SK-N-SH (cell line): ENCODE measurements at regions not wholly inside any gene's neighbourhood (a gene's known extent, or its start where the extent isn't known, plus 50 kb on each side); places are given as distances from the start of the nearest gene placed in this dataset.

Experiments used
- CTCF ChIA-PET: fragments of 300-600, 350-600 bp; formaldehyde crosslinking; extraction: SDS; loops from one replicate; lab custom pipeline; 2021; lab: Yijun Ruan, JAX
- POLR2A ChIA-PET: fragments of 350-600 bp; sonication (Branson Sonifier 250); formaldehyde crosslinking; extraction: SDS; loops from one replicate; lab custom pipeline; 2020; ENCODE audit warnings: antibody characterized with exemption, inconsistent platforms; lab: Yijun Ruan, JAX
- DNase-seq: peaks from one replicate; pipeline ENCODE4 v3.0.0; 2012
- H2AFZ ChIP-seq: fragments of 200-600 bp; sonication (generic); 2 replicates; pipeline ENCODE4 v1.8.1; 2016; ENCODE audit warnings: antibody characterized with exemption, mild to moderate bottlenecking, low read depth
- H3F3A ChIP-seq: fragments of 200-600 bp; sonication (generic); replicated peaks from 2 replicates; pipeline ENCODE3; 2016; ENCODE audit warnings: antibody characterized with exemption, mild to moderate bottlenecking; ENCODE audit not compliant: insufficient read depth
- H3K27ac ChIP-seq, 2 experiments: fragments of 200-500 bp in 1 of 2; fragments of 200-600 bp in 1 of 2; sonication (Bioruptor generic) in 1 of 2; sonication (generic), shearing (Covaris generic) in 1 of 2; 2 replicates each; pipeline versions ENCODE4 v1.5.1 to v1.6.1; 2014 to 2016; ENCODE audit warnings: low read depth in 2 of 2, inconsistent platforms in 1 of 2, low read length in 1 of 2, mild to moderate bottlenecking in 1 of 2, mixed read lengths in 1 of 2
- H3K27me3 ChIP-seq: fragments of 200-600 bp; sonication (generic), shearing (Covaris generic); 2 replicates; pipeline ENCODE4 v1.6.1; 2016; ENCODE audit warnings: mixed run types; ENCODE audit not compliant: insufficient read depth
- H3K36me3 ChIP-seq, 2 experiments: fragments of 200-500 bp in 1 of 2; fragments of 200-600 bp in 1 of 2; sonication (Bioruptor generic) in 1 of 2; sonication (generic) in 1 of 2; replicated peaks in 1 of 2; 2 replicates each; pipeline versions ENCODE3 to v1.5.1; 2014 to 2016; ENCODE audit warnings: low read length in 1 of 2, mild to moderate bottlenecking in 1 of 2; ENCODE audit not compliant: insufficient read depth in 2 of 2, control insufficient read depth in 1 of 2
- H3K4me1 ChIP-seq, 2 experiments: fragments of 200-500 bp in 1 of 2; fragments of 200-600 bp in 1 of 2; sonication (Bioruptor generic) in 1 of 2; sonication (generic), shearing (Covaris generic) in 1 of 2; 2 replicates each; pipeline versions ENCODE4 v1.5.1 to v1.6.1; 2014 to 2016; ENCODE audit warnings: low read depth in 1 of 2, low read length in 1 of 2, mixed run types in 1 of 2; ENCODE audit not compliant: insufficient read depth in 2 of 2, control insufficient read depth in 1 of 2
- H3K4me2 ChIP-seq: fragments of 200-600 bp; sonication (generic), shearing (Covaris generic); 2 replicates; pipeline ENCODE4 v1.6.1; 2017; ENCODE audit warnings: mixed run types
- H3K4me3 ChIP-seq, 2 experiments: fragments of 200-500 bp in 1 of 2; fragments of 200-600 bp in 1 of 2; sonication (Bioruptor generic) in 1 of 2; sonication (generic), shearing (Covaris generic) in 1 of 2; 2 replicates each; pipeline versions ENCODE4 v1.5.1 to v1.8.1; 2014 to 2016; ENCODE audit warnings: low read depth in 2 of 2, inconsistent platforms in 1 of 2, low read length in 1 of 2, mild to moderate bottlenecking in 1 of 2, mixed read lengths in 1 of 2, moderate library complexity in 1 of 2
- H3K79me2 ChIP-seq: fragments of 200-600 bp; sonication (generic); 2 replicates; pipeline ENCODE4 v1.8.1; 2017; ENCODE audit warnings: mild to moderate bottlenecking; ENCODE audit not compliant: insufficient read depth
- H3K9ac ChIP-seq: fragments of 200-600 bp; sonication (generic); 2 replicates; pipeline ENCODE4 v1.6.1; 2017; ENCODE audit warnings: mixed run types
- H3K9me2 ChIP-seq: fragments of 200-600 bp; sonication (generic); 2 replicates; pipeline ENCODE4 v1.6.1; 2017; ENCODE audit warnings: mixed run types
- H3K9me3 ChIP-seq: fragments of 200-600 bp; sonication (generic); 2 replicates; pipeline ENCODE4 v1.6.1; 2017; ENCODE audit warnings: mixed run types, mild to moderate bottlenecking, moderate library complexity
- H4K20me1 ChIP-seq: fragments of 200-600 bp; sonication (generic); 2 replicates; pipeline ENCODE4 v1.6.1; 2017; ENCODE audit warnings: mild to moderate bottlenecking, mixed run types; ENCODE audit not compliant: insufficient read depth
- CHD2 ChIP-seq: fragments of 150-350 bp; IDR thresholded peaks from 2 replicates; pipeline ENCODE4 v1.6.1; 2018; ENCODE audit warnings: low read length; ENCODE audit not compliant: partially characterized antibody
- CTCF ChIP-seq: fragments of 200-600 bp; sonication (generic); IDR thresholded peaks from 2 replicates; pipeline ENCODE4 v1.6.1; 2017; ENCODE audit warnings: antibody characterized with exemption, mild to moderate bottlenecking, moderate library complexity
- ELF1 ChIP-seq: IDR thresholded peaks from 2 replicates; pipeline ENCODE4 v1.4.0; 2012
- FOSL2 ChIP-seq: IDR thresholded peaks from 2 replicates; pipeline ENCODE4 v1.4.0; 2012; ENCODE audit warnings: low read depth, mild to moderate bottlenecking, moderate library complexity, borderline replicate concordance
- FOXM1 ChIP-seq: IDR thresholded peaks from 2 replicates; pipeline ENCODE4 v1.4.0; 2012; ENCODE audit warnings: low read depth, mild to moderate bottlenecking
- GABPA ChIP-seq: IDR thresholded peaks from 2 replicates; pipeline ENCODE4 v1.4.0; 2012; ENCODE audit warnings: low read depth, mild to moderate bottlenecking
- GATA2 ChIP-seq: sonication (generic); formaldehyde crosslinking; IDR thresholded peaks from 2 replicates; pipeline ENCODE4 v1.5.0; 2020; ENCODE audit warnings: mild to moderate bottlenecking, missing genetic modification reagents
- IRF3 ChIP-seq: fragments of 150-350 bp; IDR thresholded peaks from 2 replicates; pipeline ENCODE4 v1.6.1; 2016; ENCODE audit warnings: mild to moderate bottlenecking, low read depth, low read length
- NRF1 ChIP-seq: IDR thresholded peaks from 2 replicates; pipeline ENCODE4 v1.6.1; 2012; ENCODE audit warnings: low read depth, mild to moderate bottlenecking, low read length
- PBX3 ChIP-seq: IDR thresholded peaks from 2 replicates; pipeline ENCODE4; 2012
- POLR2AphosphoS5 ChIP-seq: IDR thresholded peaks from 2 replicates; pipeline ENCODE4 v1.6.1; 2012; ENCODE audit warnings: low read depth, low read length
- RAD21 ChIP-seq: IDR thresholded peaks from 2 replicates; pipeline ENCODE4 v1.6.1; 2012; ENCODE audit warnings: mild to moderate bottlenecking, low read length
- RCOR1 ChIP-seq: fragments of 150-350 bp; IDR thresholded peaks from 2 replicates; pipeline ENCODE4 v1.6.1; 2017; ENCODE audit warnings: antibody characterized with exemption, low read length
- RXRA ChIP-seq: IDR thresholded peaks from 2 replicates; pipeline ENCODE4 v1.4.0; 2012; ENCODE audit warnings: low read depth, mild to moderate bottlenecking, borderline replicate concordance
- SIN3A ChIP-seq: IDR thresholded peaks from 2 replicates; pipeline ENCODE4 v1.6.1; 2012; ENCODE audit warnings: low read depth, mild to moderate bottlenecking, low read length, moderate library complexity, borderline replicate concordance
- SMC3 ChIP-seq: IDR thresholded peaks from 2 replicates; pipeline ENCODE4 v1.6.1; 2012; ENCODE audit warnings: low read depth, low read length, improper control_type of control experiment
- TCF12 ChIP-seq: IDR thresholded peaks from 2 replicates; pipeline ENCODE4 v1.4.0; 2012
- USF1 ChIP-seq: IDR thresholded peaks from 2 replicates; pipeline ENCODE4 v1.4.0; 2012; ENCODE audit warnings: low read depth, borderline replicate concordance
- USF2 ChIP-seq: fragments of 150-350 bp; IDR thresholded peaks from 2 replicates; pipeline ENCODE4 v1.6.1; 2017; ENCODE audit warnings: antibody characterized with exemption, low read length, low read depth, borderline replicate concordance
- YY1 ChIP-seq: IDR thresholded peaks from 2 replicates; pipeline ENCODE4 v1.4.0; 2012; ENCODE audit warnings: low read depth, mild to moderate bottlenecking
- WGBS: methylation state at CpG from one replicate; pipeline ENCODE4 v1.1.6; 2017; ENCODE audit warnings: low lambda C conversion rate; 5-methylcytosine and 5-hydroxymethylcytosine counted together

GRCh38 chr2:37436323-37436722 lies 91.9 kb downstream of the QPCT start:
- 94% methylated on average over 2 of the region's 2 CpGs for WGBS
- H3K9me3 ChIP-seq, result no peaks in the 10 kb centered on the region
- no peak overlapping the region for H3K4me3 ChIP-seq
- H3K4me2 ChIP-seq, result no peak overlapping the region
- POLR2A ChIA-PET, result no interaction called here
- no peaks in the 10 kb centered on the region; a peak in 1 of 4 replicates for H3K4me1 ChIP-seq
- H3K27me3 ChIP-seq, result no peaks in the 10 kb centered on the region
- no peaks in the 10 kb centered on the region for H3K79me2 ChIP-seq
- no peak for DNase-seq
- CTCF ChIA-PET, result interaction anchor here (1.1 to 4.7 kb wide), 4 partner anchors 21 to 441 kb away, joined by 3 to 21 read pairs (median 4); no protein-coding TSS in a partner anchor
- no peak for TF ChIP-seq USF2
- TF ChIP-seq USF1, result no peak
- TF ChIP-seq GABPA, result no peak
- no peak for TF ChIP-seq POLR2AphosphoS5
- TF ChIP-seq RAD21, result no peak
- TF ChIP-seq ELF1, result no peak
- no peak for TF ChIP-seq NRF1
- no peak for TF ChIP-seq SIN3A
- TF ChIP-seq, all 33 proteins: peak for 0
- no peak overlapping the region for H3K9ac ChIP-seq
- H3K27ac ChIP-seq, result no peak overlapping the region
- no peaks in the 10 kb centered on the region for H3K36me3 ChIP-seq
- no peaks in the 10 kb centered on the region for H4K20me1 ChIP-seq
- H2AFZ ChIP-seq, result no peak overlapping the region
- H3F3A ChIP-seq, result no peaks in the 10 kb centered on the region
- H3K9me2 ChIP-seq, result no peaks in the 10 kb centered on the region

GRCh38 chr2:37439131-37439642 lies 94.8 kb downstream of the QPCT start:
- Histone ChIP-seq H3K4me2 (no peak overlapping the region), H3K9me3 (no peaks in the 10 kb centered on the region), H3K4me1 (no peaks in the 10 kb centered on the region; a peak in 1 of 4 replicates), H2AFZ (no peak overlapping the region), H3K27ac (no peak overlapping the region), H3F3A (no peaks in the 10 kb centered on the region), H3K4me3 (no peak overlapping the region), H3K27me3 (no peaks in the 10 kb centered on the region), H3K9ac (no peak overlapping the region), H3K36me3 (no peaks in the 10 kb centered on the region), H3K9me2 (no peaks in the 10 kb centered on the region), H4K20me1 (no peaks in the 10 kb centered on the region), H3K79me2 (no peaks in the 10 kb centered on the region)
- ChIA-PET CTCF (interaction anchor here (0.7 kb wide), 1 partner anchor 239 kb away, joined by 3 read pairs; no protein-coding TSS in a partner anchor), POLR2A (no interaction called here)
- no peak for DNase-seq
- TF ChIP-seq USF2 (no peak), SIN3A (no peak), GATA2 (CRISPR knock-in tag) (peak; percentile 43; the same call in 1 of the 2 replicates), IRF3 (no peak), PBX3 (peak; percentile 29; the same call in 1 of the 2 replicates), YY1 (no peak), SMC3 (no peak), FOSL2 (no peak), GABPA (no peak), CTCF (no peak), USF1 (no peak), RCOR1 (no peak), POLR2AphosphoS5 (no peak), CHD2 (no peak), RXRA (no peak), TCF12 (0 out of 2 replicates have a peak, but pooled peaks have one; percentile 31), FOXM1 (no peak), ELF1 (no peak)
